AML-193 (cell line): ENCODE measurements at regions not wholly inside any gene's neighbourhood (a gene's known extent, or its start where the extent isn't known, plus 50 kb on each side); places are given as distances from the start of the nearest gene placed in this dataset.
"Not testable (repeated sequence)": the region's sequence is repeated elsewhere in the genome, so short reads cannot be mapped to it uniquely, and the experiment has no call there.

Experiments
- DNase-seq, 2 experiments: peaks; one replicate each; lab custom pipeline; 2025; lab: John Stamatoyannopoulos, UW

GRCh38 chr2:226474131-226474530 lies 325.5 kb downstream of the IRS1 start:
- no peak for DNase-seq

- DNase-seq: no peak
Measured at GRCh38 chr2:226471987-226472470, 327.6 kb downstream of the IRS1 start.

GRCh38 chr2:226467633-226468032 lies 332.0 kb downstream of the IRS1 start:
- DNase-seq: no peak

GRCh38 chr2:226467221-226467620 lies 332.4 kb downstream of the IRS1 start:
- DNase-seq: no peak

GRCh38 chr2:226466589-226466988 lies 333.0 kb downstream of the IRS1 start:
- DNase-seq: no peak

- DNase-seq: no peak
Measured at GRCh38 chr2:226466124-226466523, 333.5 kb downstream of the IRS1 start.

DNA sequence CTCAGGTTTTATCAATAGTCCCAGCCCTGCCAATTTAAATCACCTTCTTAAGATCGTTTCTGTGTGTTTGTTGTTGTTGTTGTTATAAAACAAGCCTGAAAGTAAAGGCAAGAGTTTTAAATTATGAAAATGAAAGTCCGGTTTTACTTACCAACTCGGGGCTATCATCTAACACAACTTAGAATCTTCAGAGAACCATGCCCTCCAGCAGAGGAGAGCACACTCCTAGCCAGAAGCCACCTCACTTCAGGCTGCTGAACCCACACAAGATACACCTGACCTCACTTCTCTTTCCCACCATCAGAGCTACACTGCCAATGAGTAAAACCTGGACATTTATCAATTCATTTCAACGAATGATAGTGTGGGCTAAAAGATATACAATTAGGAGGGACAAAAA lies 335.2 kb downstream of the IRS1 start:
- DNase-seq: no peak

- DNase-seq: no peak
Measured at GRCh38 chr2:226463154-226463553, 336.5 kb downstream of the IRS1 start.

DNA sequence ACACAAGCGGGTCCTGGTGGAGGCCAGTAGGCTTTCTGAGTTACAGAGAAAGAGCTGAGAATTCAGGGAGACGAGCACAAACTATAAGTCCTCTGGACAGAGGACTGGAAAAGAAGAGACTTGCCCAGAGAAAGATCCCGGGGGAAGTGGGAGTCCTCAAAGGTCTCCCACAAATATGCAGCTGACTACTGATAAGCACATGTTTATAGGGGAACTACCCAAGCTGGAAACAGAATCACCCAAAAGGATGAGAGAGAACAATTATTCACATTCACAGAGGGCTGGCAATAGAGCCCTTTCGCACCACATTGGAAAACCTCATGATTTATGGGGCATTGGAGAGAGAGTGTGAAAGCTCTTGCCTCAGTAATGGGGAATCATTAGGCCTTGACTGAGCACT lies 337.6 kb downstream of the IRS1 start:
- no peak for DNase-seq

- not testable (repeated sequence) for DNase-seq
Measured at GRCh38 chr2:226456144-226456543, 343.5 kb downstream of the IRS1 start.

DNA sequence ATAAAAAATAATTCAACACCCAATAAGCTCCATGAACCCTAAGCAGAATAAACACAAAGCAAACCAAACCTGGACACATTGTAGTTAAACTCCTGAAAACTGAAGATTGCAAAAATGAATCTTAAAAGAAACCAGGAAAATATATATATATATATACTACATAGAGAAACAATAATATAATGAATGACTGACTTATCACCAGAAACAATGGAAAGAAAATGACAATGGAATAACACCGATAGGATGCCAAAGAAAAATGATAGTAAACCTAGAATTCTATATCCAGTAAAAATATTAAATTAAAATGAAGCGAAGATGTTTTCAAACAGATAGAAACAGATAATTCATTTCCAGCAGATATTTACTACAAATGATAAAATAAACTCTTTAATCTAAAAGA lies 346.9 kb downstream of the IRS1 start:
- DNase-seq: no peak

- no peak for DNase-seq
Measured at GRCh38 chr2:226451486-226451885, 348.1 kb downstream of the IRS1 start.

GRCh38 chr2:226450141-226450540 lies 349.5 kb downstream of the IRS1 start:
- DNase-seq: no peak

- DNase-seq: no peak
Measured at GRCh38 chr2:226447338-226448300, 352.0 kb downstream of the IRS1 start.

DNA sequence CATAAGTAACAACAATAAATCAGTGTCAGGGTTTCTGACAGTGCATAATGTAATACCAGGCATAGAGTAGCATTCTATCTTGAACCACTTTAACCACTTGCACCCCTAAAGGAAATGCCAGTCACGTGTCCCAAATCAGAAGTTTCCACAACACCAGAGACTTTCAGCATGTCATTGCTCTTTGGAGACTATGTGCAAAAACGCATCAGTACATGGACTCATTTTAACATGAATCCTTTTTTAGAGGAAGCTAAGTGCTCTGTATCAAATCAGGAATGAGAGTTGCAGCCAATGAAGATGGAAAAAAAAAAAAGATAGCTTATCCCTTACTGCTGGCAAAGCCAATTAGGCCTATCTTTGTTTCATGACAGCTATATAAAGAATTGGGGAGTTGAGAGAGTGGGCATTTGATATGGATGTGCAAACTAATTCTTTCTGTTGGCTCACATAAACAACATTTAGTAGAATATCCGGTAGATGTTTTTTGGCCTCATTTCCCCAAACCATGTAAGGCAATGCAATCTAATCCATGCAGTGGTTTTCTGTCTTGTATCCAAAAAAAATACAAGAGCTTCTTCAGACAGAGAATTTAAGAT lies 353.1 kb downstream of the IRS1 start:
- no peak for DNase-seq

GRCh38 chr2:226445216-226445861 lies 354.3 kb downstream of the IRS1 start:
- no peak for DNase-seq

DNA sequence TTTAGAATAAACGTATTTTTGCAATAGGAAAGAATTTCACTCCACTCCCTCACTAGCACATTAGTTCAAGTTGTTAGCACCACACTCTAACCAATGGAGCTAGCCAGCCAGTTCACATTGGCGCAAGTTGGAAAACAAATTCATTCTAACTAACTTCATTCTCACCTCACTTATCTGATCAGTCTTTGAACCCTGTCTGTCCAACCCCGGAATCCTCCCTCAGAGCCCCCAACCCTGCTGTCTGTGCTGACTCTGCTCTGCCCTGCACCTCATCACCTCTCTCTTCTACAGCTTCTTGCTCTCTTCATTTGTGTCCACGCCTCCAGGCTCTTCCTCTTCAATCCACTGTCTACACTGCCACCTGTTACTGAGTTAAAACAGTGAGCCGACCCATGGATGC lies 356.5 kb downstream of the IRS1 start:
- no peak for DNase-seq

GRCh38 chr2:226440127-226440918 lies 359.3 kb downstream of the IRS1 start:
- no peak for DNase-seq

GRCh38 chr2:226439337-226439736 lies 360.3 kb downstream of the IRS1 start:
- peak; percentile 82 to 85 for DNase-seq

DNA sequence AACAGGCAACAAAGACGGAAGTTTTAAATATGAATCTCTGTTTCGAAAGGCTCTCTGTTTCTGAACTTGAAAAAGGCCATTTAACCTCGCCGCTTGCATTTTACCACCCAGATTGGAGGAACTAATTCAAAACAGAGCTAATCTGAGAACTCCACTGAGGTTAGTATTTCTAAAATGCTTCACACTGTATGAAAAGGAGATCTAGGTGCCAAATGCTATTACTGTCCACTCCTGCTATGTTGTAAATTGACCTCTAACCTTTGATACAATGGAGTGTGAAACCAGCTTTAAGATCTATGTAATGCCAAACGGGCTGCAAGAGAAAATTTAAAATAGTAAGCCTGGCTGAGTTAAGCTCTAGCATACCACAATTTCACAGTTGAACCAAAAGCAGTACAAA lies 364.5 kb downstream of the IRS1 start:
- DNase-seq: no peak

GRCh38 chr2:226434702-226435101 lies 364.9 kb downstream of the IRS1 start:
- DNase-seq: no peak
